HG02798 (cell line): ENCODE measurements at regions not wholly inside any gene's neighbourhood (a gene's known extent, or its start where the extent isn't known, plus 50 kb on each side); places are given as distances from the start of the nearest gene placed in this dataset.

Source experiments
- ATAC-seq: cut with Tn5 transposase; IDR thresholded peaks from one replicate; pipeline ENCODE4 v1.9.1; 2021; ENCODE audit warnings: mild to moderate bottlenecking; ENCODE audit not compliant: unreplicated experiment, poor library complexity

DNA sequence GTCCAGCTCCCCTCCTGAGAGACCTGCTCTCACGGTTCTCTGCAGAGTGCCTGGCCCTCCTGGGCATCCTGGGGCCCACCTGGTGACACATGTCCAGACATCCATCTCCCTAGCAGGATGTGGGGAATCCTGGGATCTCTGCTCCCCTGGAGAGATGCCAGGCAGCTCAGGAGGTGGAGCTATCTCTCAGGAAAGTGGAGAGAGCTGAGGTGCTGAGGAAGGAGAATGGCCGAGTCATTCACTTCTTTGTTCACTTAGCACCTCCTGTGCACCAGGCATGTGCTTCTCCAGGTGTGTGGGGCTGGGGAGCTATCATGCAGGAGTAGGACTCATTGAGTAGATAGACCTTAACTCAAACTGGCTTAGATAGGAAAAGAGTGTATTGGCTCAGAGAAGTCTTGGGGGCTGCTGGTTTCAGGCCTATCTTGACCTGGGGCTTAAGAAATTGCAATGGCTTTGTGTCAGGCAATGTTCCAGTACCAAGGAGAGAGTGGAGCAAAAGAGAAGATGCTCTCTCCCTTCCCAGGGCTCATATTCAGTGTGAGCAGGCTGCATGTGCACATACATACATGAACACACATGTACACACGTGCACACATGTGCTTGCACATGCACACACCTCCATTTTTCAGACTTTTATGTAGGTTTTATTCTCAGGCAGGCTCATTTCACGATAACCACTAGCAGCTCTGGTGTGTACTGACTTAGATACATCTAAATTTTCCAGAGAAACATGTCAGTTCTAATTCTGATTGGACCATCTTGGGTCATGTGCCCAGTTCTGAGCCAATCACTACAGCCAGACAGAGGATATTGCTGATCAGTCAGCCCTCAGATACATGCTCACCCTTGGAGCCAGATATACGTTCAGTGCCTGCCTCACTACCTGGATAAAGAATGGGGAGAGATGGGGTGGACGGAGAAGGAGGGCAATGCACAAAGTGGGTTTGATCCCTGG, 437.6 kb downstream of the PTPRU start:
- ATAC-seq: no peak

DNA sequence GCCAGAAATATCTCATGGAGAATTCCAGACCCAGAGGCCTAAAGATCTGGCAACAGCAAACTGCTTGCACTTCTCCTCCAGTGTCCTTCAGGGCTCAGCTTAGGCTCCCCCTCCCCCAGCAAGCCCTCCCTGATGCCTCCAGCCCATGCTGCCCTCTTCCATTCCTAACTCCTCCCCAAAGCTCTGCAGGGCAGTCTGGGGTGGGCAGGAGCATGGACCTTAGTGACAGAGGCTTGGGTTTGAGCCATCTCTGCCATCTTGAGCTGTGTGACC, 436.8 kb downstream of the PTPRU start:
- ATAC-seq: no peak

DNA sequence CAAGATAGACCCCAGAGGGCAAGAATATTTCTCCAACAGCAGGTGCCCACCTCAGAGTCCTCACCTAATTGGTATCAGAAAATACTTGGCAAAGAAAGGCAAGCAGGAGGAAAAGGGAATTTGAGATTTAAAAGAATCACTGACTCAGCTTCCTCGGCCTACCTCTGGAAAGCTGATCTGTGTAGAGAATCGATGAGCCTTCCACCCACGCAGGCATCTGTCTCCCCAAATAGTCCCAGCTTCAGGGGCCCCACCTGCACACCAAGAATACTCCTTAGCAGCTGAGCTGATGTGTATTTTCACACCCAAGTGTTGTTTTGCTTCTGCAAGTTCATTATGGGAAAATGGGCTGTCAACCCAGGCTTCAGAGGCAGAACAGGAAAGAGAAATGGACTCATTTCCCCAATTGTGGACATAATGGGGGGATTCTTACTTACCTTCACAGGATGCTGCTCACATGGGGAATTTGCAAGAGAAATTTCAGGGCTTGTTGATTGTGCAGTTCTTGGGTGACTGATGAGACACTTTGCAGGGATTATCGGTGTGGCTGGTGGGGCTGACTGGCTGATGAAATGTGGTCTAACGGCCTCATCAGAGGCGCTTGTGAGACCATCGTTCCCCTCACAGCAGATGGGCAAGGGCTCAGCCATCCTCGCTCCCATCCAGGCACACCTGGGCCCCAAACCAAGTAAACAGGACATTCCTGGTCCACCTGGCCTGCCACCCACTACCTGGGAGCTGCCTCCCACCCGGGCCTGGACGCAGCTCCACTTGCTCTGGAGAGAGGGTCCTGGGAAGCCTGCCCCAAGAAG, 436.3 kb downstream of the PTPRU start:
- ATAC-seq: no peak

DNA sequence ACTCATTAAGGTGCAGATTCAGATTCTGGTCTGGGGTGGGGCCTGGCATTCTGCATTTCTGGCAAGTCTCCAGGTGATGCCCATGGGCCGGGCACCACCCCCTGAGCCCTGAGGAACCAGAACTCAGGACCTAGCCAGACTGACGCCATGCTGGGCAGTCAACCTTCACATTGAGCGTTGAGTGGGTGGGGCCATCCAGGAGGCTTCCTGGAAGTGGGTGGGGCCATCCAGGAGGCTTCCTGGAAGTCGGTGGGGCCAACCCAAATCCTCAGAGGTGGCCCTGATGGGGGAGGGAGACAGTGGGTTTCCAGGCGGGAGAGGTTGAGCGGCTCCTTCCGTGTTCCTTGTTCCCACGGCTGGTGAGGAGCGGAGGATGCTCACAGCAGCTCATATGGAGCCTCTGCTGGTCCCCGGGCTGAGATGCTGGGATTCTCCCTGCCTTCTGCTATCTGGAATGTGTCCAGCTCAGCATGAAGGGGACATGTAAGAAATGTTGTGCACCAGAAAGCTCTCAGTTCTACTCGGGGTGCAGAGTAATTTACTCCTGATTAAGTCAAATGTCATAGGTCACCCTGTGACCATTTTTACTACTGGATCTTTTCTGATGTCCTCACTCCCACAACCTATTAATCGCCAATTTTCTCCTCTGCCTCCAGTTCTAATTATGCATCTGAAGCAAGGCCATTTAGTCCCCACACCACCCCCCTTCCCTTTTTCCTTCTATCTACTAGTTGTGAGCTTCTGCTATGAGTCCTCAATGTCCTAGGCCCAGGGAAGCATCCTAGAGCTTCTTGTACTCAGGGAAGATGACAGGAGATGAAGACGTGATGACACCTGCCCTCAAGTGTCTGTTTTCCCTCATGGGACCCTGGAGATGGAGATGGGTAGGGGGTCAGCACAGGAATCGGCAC, 435.4 kb downstream of the PTPRU start:
- no peak for ATAC-seq

DNA sequence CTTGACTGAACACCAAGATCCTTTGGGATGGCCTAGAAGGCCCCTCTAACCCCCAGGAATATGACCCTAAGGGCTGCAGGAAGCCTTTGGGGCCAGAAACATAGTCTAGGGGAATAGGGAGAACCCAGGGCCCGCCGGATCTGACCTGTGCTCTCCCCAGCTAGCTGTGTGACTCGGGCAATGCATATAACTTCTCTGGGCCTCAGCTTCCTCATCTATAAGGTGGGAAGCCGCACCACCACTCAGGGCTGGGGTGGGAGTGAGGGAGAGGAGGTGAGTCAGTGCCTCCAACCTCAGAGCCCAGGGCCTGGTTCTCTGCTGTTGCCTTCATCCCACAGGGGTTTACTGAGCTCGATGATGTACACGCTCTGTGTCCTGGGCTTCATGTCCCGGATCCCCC, 434.4 kb downstream of the PTPRU start:
- ATAC-seq: no peak

DNA sequence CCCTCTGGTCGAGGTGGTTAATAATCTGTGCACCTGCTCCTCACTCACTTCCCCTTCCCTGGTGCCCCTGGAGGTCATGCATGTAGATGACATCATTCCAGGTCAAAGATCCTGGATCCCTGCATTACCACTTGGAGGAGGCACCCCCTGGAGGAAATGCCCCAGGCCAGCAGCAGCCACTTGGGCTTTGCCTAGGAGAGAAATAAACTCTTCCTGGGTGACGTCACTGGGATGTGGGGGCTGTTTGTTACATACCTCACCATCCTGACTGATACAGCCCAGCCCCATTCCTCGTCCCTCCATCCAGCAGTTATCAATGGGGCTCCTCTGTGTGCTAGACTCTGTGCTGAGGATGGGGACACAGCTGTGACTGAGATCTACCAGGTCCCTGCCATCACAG, 433.6 kb downstream of the PTPRU start:
- no peak for ATAC-seq

DNA sequence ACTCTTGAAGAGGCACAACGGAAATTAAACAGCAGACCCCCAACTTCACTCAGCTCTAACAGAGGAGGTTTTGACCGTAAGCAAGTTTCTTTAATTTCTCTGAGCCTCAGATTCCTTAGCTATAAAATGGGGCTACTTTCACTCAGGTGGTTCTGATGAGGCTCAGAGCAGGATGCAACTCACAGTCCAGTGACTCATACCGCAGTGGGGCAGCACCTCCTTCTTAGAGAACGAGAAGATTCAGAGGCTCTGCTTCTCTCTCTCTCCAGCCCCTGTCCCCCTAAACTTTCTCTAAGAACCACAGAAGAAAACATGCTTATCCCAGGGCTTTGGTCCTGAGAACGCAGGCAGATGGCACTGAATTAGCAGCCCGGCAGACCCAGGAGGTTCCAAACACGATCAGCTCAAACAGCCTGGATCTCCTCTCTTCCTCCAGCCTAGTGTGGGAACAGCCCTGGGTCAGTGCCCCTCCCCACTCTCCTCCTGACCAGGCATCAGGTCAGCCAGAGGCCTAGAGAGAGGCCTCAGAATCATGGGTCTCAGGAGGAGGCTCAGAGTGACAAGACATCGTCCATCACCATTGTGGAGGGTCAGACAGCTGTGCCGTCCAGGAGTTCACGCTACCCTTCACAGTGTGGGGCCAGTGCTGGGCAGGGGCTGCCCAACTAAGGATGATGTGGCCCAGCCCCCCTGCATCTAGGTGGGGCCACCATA, 433.0 kb downstream of the PTPRU start:
- ATAC-seq: no peak

DNA sequence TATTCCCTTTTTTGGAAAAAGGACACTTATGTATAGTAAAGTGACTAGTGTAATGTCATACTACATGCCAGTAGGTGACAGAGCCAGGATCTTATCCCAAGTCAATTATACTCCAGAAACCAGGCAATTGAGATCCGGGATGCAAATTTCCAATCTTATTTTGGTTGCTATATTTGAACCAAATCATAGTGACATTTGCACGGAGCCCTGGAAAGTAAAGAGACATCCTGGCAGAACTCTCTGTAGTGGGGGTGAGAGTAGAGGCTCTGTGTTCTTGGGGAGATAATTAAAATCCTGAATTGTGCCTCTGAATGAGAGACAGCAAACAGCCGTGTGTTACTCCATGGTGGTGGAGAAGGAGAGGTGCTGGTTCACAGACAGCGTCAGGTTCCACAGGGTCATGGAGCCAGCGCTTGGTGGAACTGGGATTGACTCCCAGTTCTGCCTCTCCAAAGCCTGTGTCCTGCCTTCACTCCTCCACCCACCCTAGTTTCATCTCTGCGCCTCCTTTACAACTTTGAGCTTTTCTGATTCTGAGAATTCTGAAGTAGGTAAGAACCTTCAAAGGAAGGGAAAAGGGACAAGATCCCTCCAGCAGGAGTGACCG, 432.3 kb downstream of the PTPRU start:
- no peak for ATAC-seq

DNA sequence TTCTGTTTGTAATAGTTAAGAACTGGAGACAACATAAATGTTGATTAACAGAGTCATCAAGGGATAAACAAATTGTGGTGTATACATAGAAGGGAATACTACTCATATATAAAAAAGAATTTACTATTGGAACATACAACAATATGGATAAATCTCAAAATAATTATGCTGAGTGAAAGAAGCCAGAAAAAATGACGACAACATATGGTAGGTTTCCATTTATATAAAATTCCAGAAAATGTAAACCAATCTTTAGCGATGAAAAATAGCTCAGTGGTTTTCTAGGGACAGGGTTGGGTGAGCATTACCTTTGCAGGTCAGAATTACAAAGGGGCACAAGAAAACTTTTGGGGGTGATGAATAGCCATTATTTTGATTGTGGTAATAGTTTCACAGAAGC, 431.6 kb downstream of the PTPRU start:
- ATAC-seq: no peak

DNA sequence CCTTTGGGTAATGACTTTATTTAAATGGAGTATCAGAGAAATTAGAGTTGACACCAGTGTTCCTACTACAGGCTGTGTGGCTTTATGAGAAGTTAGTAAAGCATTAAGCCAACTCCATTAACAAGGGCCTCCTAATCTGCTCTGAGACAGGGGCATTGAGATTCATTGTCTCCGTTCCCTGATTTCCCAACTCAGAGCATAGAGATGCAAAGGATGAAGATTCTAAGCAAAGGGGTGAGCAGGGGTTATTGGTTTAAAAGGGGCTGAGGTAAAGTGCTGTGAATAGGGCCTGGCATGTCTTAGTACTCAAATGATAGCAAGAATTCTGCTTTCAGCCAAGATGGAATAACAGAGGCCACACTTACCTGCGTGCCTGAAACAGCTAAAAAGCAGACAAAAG, 428.4 kb downstream of the PTPRU start:
- ATAC-seq: no peak

DNA sequence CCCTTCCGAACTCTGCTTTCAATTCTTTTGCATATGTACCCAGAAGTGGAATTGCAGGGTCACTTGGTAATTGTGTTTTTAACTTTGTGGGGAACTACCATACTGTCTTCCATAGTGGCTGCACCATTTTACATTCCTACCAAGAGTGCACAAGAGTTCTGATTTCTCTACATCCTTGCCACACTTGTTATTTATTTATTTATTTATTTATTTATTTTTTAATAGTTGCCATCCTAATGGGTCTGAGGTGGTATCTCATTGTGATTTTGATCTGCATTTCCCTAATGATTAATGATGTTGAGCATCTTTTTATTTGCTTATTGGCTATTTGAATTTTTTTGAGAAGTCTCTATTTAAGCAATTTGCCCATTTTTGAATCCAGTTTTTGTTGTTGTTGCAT, 422.4 kb downstream of the PTPRU start:
- ATAC-seq: no peak

DNA sequence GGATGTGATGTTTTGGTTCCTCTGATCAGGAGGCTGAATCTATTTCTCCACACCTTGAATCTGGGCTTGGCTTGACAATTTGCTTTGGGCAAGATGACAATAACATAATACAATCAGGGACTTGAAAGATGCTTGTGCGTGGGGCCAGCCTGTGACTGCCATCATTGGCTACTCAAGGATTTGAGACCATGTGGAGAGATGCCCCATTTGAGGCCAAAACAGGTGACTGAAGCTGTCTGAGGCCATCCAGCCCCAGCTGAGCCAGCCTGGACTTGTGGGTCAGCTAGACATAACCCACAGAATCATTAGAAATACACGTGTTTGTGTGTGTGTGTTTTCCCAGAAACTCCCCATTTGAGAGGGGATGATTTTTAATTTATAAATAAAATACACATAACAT, 421.5 kb downstream of the PTPRU start:
- no peak for ATAC-seq

DNA sequence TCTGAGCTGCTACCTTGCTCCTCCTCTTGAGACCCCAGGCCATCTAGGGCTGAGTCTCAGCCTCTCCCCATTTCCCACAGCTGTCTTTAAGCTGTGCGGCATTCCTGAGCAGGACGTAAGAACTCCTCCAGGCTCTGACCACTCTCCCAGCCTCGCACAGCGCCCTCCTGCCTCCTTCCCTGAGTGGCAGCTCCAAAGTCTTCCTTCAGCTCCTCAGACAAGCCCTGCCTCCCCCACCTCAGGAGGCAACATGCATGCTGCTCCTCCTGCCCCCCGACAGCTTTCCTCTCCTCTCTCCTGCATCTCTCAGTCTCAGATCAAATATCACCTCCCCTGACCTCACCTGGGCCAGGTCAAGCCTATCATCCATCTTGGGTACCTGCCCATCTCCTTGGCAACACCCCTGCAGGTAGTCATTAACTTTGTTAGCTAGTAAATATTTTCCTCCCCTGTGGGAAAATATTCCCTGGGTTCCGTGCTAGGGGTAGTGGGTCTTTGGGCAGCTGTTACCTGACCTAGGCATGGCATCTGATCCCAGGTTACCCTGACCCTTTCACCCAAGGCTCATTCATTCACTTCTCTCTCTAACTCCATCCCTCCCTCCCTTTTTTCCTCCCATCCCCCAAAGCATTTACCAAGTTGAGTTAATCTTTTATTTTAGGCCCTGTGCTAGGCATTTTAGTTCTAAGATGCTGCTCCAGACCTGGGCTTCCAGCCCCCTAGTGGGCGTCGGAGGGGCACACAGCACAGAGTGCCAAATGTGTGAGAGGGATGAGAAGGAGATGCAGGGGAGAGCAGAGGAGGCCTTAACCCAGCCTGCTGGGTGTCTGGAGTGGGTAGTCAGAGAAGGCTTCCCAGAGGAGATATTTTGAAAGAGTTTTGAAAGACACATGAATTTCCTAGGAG, 419.9 kb downstream of the PTPRU start:
- ATAC-seq: no peak

DNA sequence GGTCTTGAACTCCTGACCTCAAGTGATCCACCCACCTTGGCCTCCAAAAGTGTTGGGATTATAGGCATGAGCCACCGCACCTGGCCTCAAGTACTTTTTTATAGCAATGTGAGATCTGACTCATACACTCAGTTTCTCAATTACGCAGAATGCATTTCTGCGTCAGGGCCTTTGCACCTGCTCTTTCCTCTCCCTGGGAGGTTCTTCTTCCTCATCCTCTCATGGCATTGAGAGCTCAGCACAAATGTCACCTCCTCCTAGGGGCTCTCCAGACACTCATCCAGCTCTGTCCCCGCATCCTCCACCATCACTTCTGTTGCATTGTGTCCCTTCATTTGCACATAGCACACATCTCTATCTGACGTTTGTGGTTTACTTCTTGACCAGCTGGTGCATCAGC, 418.8 kb downstream of the PTPRU start:
- ATAC-seq: no peak

DNA sequence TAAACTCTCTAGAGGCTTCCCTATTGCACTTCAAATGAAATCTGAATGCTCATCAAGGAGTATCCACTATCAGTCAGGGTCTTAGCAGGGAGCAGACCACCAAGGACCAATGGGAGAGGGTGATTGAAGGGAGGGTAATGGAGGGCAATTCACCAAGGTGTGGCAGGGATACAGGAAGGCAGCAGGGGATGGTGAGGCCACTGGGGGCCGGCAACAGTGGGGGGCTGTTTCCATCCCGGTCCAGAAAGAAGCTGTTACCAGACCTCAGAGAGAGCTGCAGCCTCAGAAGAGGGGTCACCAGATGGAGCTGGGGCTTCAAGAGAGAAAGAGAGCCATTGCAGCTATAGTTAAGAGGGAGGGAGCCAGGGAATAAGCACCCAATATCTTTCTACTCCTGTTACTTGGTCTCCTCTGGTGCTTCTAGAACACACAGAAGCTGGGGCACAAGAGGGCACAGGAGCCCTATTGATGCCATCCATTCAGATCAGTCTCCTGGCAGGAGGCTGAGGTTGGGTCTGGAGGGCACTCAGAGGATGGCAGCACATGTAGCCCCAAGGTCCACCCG, 417.6 kb downstream of the PTPRU start:
- ATAC-seq: no peak

DNA sequence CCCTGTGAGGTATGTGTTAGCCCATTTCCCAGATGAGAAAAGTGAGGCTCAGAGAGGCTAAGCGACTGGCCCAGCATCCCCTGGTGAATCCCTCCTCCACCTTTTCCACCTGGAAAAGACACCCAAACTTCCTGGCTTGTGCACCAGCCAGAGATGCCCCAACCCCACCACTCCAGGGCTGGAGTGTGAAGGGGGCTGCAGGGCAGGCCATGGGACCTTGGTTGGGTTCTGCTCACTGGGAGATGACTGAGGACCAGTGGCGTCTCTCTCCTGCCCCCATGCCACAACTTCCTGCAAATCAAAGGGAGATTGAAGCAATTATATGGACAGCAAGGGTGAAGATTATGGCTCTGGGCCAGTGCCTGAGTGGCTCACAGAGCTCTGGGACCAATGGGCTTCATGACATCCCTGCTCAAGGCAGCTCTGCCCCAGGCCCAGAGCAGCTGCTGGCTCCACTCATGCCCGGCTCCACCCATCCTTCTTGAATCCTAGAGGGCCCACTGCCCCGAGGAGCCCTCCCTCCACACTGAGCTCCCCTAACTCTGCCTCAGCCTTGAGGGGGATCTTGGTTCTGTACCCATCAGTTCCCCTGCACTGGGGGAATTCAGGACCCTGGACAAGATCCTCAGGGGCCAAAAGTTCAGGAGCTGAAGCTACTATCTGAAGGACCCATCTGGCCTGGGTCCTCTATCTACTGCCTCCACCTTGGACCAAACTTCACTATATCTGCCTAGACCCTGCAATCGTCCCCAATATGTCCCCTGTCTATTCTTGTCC, 416.9 kb downstream of the PTPRU start:
- no peak for ATAC-seq
